Lower lobe of right lung (tissue), 2 donors: ENCODE measurements at regions not wholly inside any gene's neighbourhood (a gene's known extent, or its start where the extent isn't known, plus 50 kb on each side); places are given as distances from the start of the nearest gene placed in this dataset.

ENCODE experiments used
- ATAC-seq, 2 donors: fragments of 200-7000 bp; cut with Tn5 transposase; one replicate each; pipeline ENCODE4 v1.9.1; 2020 to 2022; ENCODE audit warnings: mild to moderate bottlenecking in 2 of 2, moderate library complexity in 2 of 2
- DNase-seq: peaks from one replicate; pipeline ENCODE4 v3.0.0-alpha.2; 2020
- H3K27ac ChIP-seq: fragments of 200-600 bp; one replicate; pipeline ENCODE4 v1.8.0; 2022
- H3K27me3 ChIP-seq: fragments of 200-600 bp; one replicate; pipeline ENCODE4 v1.8.0; 2022; ENCODE audit warnings: low read depth
- H3K36me3 ChIP-seq: fragments of 200-600 bp; one replicate; pipeline ENCODE4 v1.8.0; 2022; ENCODE audit warnings: mild to moderate bottlenecking
- H3K4me1 ChIP-seq: fragments of 200-600 bp; one replicate; pipeline ENCODE4 v1.8.0; 2022
- H3K4me3 ChIP-seq: fragments of 200-600 bp; one replicate; pipeline ENCODE4 v1.8.0; 2022; ENCODE audit warnings: mild to moderate bottlenecking
- H3K9me3 ChIP-seq: fragments of 200-600 bp; one replicate; pipeline ENCODE4 v1.8.0; 2022
- intact Hi-C: fragments of 100-400 bp; cut with DNase I; formaldehyde crosslinking; loops from one replicate; pipeline ENCODE4 v1.11.0; 2022
- TF ChIP-seq, protein P1 (sequence below): fragments of 200-600 bp; IDR thresholded peaks from one replicate; pipeline ENCODE4 v1.8.0; 2022; ENCODE audit warnings: antibody characterized with exemption, mild to moderate bottlenecking
- donor health status: DM: no; HTN: yes; CAD: no; lungs with severe emphysema.

DNA sequence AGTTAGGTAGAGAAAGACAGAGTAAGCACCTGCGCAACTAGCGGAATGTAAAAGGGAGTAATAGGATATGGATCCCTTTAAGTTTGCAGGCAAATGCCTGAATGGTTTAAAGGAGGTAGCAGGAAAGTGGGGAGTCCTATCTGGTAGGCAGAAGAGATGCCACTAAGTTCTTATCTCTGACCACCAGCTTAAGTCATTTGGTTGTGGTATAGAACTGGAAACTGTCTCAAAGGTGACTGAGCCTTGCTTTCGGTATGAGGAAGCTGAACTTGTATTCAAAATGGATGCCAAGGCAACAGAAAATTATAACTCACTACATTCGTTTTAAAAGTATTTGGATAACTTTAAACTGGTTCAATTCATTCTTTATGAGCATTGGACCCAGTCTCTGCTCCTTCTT, 475.6 kb downstream of the DMRTA1 start:
- no peak for ATAC-seq
- intact Hi-C loops = no loop called here
- H3K4me1 ChIP-seq = no peaks in the 10 kb centered on the region
- H3K27me3 ChIP-seq = no peaks in the 10 kb centered on the region
- no peaks in the 10 kb centered on the region for H3K9me3 ChIP-seq
- DNase-seq = no peak
- no peaks in the 10 kb centered on the region for H3K36me3 ChIP-seq
- H3K27ac ChIP-seq = no peak overlapping the region
- H3K4me3 ChIP-seq = no peak overlapping the region
- TF ChIP-seq, protein P1, sequence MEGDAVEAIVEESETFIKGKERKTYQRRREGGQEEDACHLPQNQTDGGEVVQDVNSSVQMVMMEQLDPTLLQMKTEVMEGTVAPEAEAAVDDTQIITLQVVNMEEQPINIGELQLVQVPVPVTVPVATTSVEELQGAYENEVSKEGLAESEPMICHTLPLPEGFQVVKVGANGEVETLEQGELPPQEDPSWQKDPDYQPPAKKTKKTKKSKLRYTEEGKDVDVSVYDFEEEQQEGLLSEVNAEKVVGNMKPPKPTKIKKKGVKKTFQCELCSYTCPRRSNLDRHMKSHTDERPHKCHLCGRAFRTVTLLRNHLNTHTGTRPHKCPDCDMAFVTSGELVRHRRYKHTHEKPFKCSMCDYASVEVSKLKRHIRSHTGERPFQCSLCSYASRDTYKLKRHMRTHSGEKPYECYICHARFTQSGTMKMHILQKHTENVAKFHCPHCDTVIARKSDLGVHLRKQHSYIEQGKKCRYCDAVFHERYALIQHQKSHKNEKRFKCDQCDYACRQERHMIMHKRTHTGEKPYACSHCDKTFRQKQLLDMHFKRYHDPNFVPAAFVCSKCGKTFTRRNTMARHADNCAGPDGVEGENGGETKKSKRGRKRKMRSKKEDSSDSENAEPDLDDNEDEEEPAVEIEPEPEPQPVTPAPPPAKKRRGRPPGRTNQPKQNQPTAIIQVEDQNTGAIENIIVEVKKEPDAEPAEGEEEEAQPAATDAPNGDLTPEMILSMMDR = no peak

DNA sequence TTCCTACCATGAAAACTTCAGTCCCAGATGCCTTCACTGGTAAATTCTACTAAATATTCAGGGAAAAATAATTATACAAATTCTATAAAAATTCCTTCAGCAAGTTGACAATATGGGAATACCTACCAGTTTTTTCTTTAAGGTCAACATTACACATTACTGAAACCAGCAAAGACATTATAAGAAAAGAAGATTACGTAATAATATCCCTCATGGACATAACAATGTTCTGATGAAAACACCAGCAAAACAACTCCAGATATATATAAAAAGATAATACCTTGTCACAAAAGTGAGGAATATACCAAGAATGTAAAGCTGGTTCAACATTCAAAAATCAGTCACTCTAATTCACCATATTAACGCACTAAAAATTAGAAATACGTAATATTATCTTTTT, 507.9 kb downstream of the DMRTA1 start:
- DNase-seq (no peak), ATAC-seq (no peak)
- intact Hi-C loops = no loop called here
- H3K27me3 ChIP-seq = no peaks in the 10 kb centered on the region
- H3K4me1 ChIP-seq = no peaks in the 10 kb centered on the region
- no peak overlapping the region for H3K27ac ChIP-seq
- TF ChIP-seq, protein P1 = no peak
- H3K9me3 ChIP-seq = no peaks in the 10 kb centered on the region
- H3K4me3 ChIP-seq = no peak overlapping the region
- no peaks in the 10 kb centered on the region for H3K36me3 ChIP-seq

DNA sequence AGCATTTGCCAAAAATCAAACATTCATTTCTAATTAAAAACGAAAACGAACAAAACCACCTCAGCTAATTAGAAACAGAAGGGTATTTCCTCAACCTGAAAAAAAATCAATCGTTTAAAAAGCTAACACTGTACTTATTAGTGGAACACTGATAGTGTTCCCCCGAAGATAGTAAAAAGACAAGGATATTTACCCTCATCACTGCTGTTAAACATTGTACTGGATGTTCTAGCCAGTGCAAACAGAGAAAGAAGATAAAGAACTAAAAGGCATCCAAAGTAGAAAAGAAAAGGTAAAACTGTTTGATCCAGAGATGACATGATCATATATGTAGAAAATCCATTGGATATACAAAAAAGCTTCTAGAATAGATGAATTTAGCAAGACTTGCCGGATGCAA, 508.3 kb downstream of the DMRTA1 start:
- DNase-seq = no peak
- intact Hi-C loops = no loop called here
- TF ChIP-seq, protein P1 = no peak
- no peaks in the 10 kb centered on the region for H3K4me1 ChIP-seq
- no peaks in the 10 kb centered on the region for H3K36me3 ChIP-seq
- ATAC-seq = no peak
- H3K27ac ChIP-seq = no peak overlapping the region
- H3K4me3 ChIP-seq = no peak overlapping the region
- H3K9me3 ChIP-seq = no peaks in the 10 kb centered on the region
- no peaks in the 10 kb centered on the region for H3K27me3 ChIP-seq

DNA sequence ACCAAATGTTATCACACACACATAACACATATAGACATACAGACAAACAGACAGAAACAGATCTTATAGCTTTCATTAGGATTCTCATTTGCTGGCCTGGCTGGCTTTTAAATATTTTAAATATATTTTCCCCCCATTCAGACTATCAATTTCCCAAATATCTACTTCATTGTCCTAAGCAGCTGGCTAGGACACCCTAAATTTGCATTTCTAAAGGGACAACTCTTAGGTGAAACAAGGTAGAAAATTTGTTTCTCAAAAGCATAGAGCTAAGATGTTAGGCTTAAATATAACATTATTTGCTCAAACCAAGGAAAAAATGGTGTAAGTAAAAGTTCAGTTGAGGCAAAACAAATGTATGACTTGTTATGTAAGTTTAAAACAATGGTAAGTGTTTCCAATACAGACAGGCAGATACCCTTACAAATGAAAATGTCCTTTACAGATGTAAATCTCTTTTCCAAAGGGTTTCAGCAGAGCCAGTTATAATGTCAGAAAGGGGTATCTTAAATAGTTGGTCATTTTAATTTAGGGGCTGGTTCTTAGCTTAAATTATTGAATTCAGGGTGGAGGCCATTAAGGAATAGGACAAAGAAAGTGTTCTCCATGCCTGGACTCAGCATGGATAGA, 522.8 kb downstream of the DMRTA1 start:
- Histone ChIP-seq H3K27ac (no peak overlapping the region), H3K36me3 (no peaks in the 10 kb centered on the region), H3K27me3 (no peaks in the 10 kb centered on the region), H3K4me3 (no peak overlapping the region), H3K9me3 (no peaks in the 10 kb centered on the region), H3K4me1 (no peaks in the 10 kb centered on the region)
- no peak for ATAC-seq
- no peak for DNase-seq
- intact Hi-C loops = no loop called here
- TF ChIP-seq, protein P1 = no peak

DNA sequence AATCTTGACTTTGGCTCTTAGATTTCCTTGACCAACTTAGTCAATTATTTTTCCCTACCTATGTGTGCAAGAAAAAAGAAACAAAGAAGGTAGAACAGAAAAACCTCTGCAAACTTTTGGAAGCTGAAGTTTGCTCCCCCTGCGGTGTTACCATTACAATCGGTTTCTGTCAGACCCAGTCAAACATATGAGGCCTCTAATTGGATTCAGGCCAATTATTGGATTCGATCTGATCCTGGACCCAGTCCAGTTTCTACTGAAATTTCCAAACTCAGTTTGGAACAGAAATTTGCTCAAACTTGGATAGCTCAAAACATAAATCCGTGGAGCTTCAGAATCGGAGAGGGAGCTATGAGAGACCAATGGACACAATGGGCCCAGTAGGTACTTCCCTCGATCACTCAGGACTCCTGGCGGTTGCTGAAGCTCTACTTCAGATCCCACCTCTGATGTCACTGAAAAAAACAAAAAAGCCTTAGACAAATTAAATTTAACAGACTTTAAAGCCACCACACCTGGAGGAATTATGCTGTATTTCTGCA, 523.9 kb downstream of the DMRTA1 start:
- intact Hi-C loops = no loop called here
- no peak overlapping the region for H3K4me3 ChIP-seq

More for the DNA sequence above, 523.9 kb downstream of the DMRTA1 start:
- H3K9me3 ChIP-seq = no peaks in the 10 kb centered on the region
- H3K36me3 ChIP-seq = no peaks in the 10 kb centered on the region
- ATAC-seq (no peak), DNase-seq (no peak)
- TF ChIP-seq, protein P1 = no peak
- H3K27ac ChIP-seq = no peak overlapping the region
- H3K4me1 ChIP-seq = no peaks in the 10 kb centered on the region
- H3K27me3 ChIP-seq = no peaks in the 10 kb centered on the region
